Mucosa of descending colon (tissue), 3 donors: ENCODE measurements at regions not wholly inside any gene's neighbourhood (a gene's known extent, or its start where the extent isn't known, plus 50 kb on each side); places are given as distances from the start of the nearest gene placed in this dataset.

Experiments used
- ATAC-seq: fragments of 200-7000 bp; cut with Tn5 transposase; one replicate; pipeline ENCODE4 v1.9.1; 2020; ENCODE audit warnings: mild to moderate bottlenecking, moderate library complexity
- DNase-seq, 3 donors: peaks; one replicate each; pipeline ENCODE4 v3.0.0-alpha.2; 2020
- H3K36me3 ChIP-seq: fragments of 200-600 bp; one replicate; pipeline ENCODE4 v1.8.0; 2021; ENCODE audit warnings: low read depth, mild to moderate bottlenecking
- H3K4me1 ChIP-seq: fragments of 200-600 bp; one replicate; pipeline ENCODE4 v1.8.0; 2021; ENCODE audit warnings: low read depth, mild to moderate bottlenecking
- H3K4me3 ChIP-seq: fragments of 200-600 bp; one replicate; pipeline ENCODE4 v1.8.0; 2021; ENCODE audit warnings: mild to moderate bottlenecking
- H3K9me3 ChIP-seq: fragments of 200-600 bp; one replicate; pipeline ENCODE4 v1.8.0; 2021; ENCODE audit warnings: mild to moderate bottlenecking
- CTCF ChIP-seq: fragments of 200-600 bp; IDR thresholded peaks from one replicate; pipeline ENCODE4 v1.8.0; 2022; ENCODE audit warnings: antibody characterized with exemption, mild to moderate bottlenecking
- intact Hi-C, 2 donors: fragments of 100-400 bp; cut with DNase I in 1 of 2; cut with micrococcal nuclease in 1 of 2; formaldehyde crosslinking; loops; one replicate each; pipeline versions ENCODE4 v1.11.0 to v1.11.1; 2022; cut with DNase I, micrococcal nuclease
- donor health status: DM: no; HTN: no; CAD: no; lungs with moderate emphysema.
- donor health status: DM: no; HTN: no; CAD: no.
- donor health status: DM: no; HTN: yes; CAD: no.

- H3K4me1 ChIP-seq, result peaks cover 5% of the 10 kb centered on the region
- no peaks in the 10 kb centered on the region for H3K9me3 ChIP-seq
- no peak overlapping the region for H3K4me3 ChIP-seq
- ATAC-seq, result peak; percentile 47
- TF ChIP-seq CTCF, result no peak
- intact Hi-C loops, result no loop called here
- H3K36me3 ChIP-seq, result no peaks in the 10 kb centered on the region
- DNase-seq, result no peak
Measured at GRCh38 chr15:39404767-39405181, 176.1 kb upstream of the THBS1 start.

GRCh38 chr15:39406485-39406884 lies 174.4 kb upstream of the THBS1 start:
- Histone ChIP-seq H3K36me3 (no peaks in the 10 kb centered on the region), H3K4me3 (no peak overlapping the region), H3K9me3 (no peaks in the 10 kb centered on the region), H3K4me1 (peaks cover 5% of the 10 kb centered on the region)
- DNase-seq (no peak), ATAC-seq (no peak)
- TF ChIP-seq CTCF, result no peak
- intact Hi-C loops, result no loop called here

GRCh38 chr15:39407116-39407515 lies 173.8 kb upstream of the THBS1 start:
- DNase-seq, result no peak
- no peak for TF ChIP-seq CTCF
- no peak for ATAC-seq
- peaks cover 5% of the 10 kb centered on the region for H3K4me1 ChIP-seq
- H3K4me3 ChIP-seq, result no peak overlapping the region
- H3K36me3 ChIP-seq, result no peaks in the 10 kb centered on the region
- no peaks in the 10 kb centered on the region for H3K9me3 ChIP-seq
- intact Hi-C loops, result no loop called here

DNA sequence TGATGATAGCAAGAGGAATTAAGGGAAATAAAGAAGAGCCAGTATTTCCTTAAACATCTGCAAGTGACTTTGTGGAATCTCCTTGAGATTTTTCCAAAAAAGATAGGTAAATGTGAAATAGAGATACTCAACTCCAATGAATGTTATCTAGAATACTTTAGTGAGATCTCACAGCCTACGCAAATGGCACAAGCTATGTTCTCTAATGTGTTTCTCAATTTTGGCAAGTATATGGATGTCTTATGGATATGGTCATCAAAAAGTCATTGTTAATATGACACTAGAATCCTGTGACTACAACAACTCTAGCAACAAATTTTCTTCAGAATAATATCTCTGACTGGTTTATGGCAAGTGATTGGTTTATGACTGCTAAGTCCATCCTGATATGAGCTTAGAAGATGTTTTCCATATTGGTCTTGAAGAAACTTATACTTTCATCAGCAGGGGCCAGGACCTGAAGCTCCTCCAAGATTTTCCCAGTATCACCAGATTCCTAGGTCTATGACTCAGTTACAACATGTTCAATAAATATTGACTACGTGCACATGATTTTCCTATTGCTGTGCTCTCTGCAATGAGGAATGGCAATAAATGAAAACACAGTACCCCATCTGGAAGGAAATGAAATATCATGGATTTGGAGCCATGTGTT lies 170.9 kb upstream of the THBS1 start:
- intact Hi-C loops, result no loop called here
- no peak for ATAC-seq
- no peaks in the 10 kb centered on the region for H3K4me1 ChIP-seq
- H3K36me3 ChIP-seq, result no peaks in the 10 kb centered on the region
- H3K4me3 ChIP-seq, result no peak overlapping the region
- H3K9me3 ChIP-seq, result no peaks in the 10 kb centered on the region
- TF ChIP-seq CTCF, result no peak
- DNase-seq, result no peak

- ATAC-seq (peak; percentile 25), DNase-seq (no peak)
- H3K4me1 ChIP-seq, result no peaks in the 10 kb centered on the region
- H3K9me3 ChIP-seq, result peaks cover 4% of the 10 kb centered on the region
- no peaks in the 10 kb centered on the region for H3K36me3 ChIP-seq
- no peak for TF ChIP-seq CTCF
- intact Hi-C loops, result no loop called here
- no peak overlapping the region for H3K4me3 ChIP-seq
Measured at GRCh38 chr15:39411102-39411989, 169.5 kb upstream of the THBS1 start.
